GM18861 (cell line): ENCODE measurements at regions not wholly inside any gene's neighbourhood (a gene's known extent, or its start where the extent isn't known, plus 50 kb on each side); places are given as distances from the start of the nearest gene placed in this dataset.

Experiments used
- ATAC-seq: cut with Tn5 transposase; IDR thresholded peaks from one replicate; pipeline ENCODE4 v1.9.1; 2021; ENCODE audit not compliant: unreplicated experiment

DNA sequence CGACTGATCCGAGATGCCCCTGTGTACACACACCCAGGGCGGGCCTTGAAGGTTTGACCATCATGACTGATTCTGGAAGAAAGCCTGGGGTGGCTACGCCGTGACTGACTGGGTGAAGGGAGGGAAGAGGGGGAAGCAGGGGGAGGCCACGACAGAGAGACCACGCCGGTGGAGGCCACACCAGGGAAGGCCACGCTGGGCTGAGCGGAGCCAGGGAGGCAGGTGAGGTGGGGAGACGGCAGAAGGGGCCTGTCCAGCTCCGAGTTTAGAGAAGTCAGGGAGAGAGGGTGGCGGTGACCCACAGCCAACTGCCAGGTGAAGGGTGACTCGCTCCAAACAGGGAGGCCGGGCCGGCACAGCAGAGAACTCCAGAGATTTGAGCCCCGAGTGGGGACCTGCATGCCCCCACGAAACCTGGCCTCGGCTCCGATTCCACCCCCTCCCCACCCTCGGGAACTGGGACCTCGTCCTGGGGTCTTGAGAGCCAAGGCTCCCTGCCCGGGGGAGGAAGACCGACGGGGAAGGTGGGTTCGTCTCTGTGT is 102.6 kb downstream of the PTPRS start:
- ATAC-seq = no peak

DNA sequence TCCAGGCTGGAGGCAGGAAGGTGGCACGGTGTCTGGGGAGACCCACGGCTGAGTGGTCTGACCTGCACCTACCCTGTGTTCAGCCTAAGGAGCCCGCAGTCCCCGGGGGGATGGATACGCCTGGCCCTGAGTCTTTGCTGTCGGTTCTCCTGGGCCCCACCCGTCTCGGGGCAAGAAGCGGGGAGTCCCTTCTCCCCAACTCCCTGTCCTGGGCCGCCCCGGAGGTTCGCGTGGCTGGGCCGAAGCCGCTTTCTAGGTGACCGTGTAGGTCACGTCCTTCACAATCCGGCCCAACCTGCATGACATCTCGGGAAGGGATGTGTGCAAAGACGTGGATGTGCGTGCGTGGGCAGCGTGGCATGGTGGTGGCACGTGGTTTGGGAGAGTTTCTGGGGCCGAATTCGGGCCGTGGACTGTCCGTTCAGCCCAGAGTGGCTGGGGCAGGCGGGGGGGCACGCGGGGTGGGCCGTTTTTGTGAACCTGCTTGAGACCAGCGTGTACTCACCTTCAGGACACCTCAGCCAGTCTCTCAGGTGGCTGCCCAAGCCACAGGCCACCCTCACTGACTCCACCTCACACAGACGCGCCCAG is 103.3 kb downstream of the PTPRS start:
- no peak for ATAC-seq

DNA sequence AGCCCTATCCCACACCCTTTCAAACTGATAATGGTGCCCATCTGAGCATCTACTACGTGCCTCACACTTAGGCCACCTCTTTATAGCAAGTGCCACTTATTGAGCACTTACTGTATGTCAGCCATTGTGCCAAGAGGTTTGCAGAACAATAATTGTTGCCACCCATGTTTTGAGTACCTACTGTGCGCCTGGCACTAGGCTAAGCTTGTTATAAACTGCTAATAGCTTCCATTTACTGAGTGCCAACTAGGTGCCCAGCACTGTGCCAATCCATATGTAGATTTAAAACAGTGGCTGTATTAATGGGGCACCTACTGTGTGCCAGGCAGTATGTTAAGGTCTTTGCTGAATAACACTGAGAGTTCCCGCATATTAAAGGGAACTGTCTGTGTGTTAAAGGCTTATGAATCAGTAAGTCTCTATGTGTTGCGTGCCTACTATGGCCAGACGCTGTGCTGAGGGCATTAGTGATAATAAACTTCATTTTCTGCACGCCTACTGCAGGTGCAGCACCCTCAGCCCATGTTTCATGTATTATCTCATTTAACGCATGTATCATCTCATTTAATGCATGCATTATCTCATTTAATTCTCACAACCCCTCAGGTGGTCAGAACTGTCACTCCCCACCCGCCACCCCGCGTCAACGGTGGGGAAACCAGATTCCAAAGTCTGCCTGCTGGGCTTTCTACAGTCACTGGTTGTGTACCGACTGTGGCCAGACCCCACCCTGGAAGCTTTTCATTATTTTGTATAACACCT is 105.0 kb downstream of the PTPRS start:
- ATAC-seq = no peak

DNA sequence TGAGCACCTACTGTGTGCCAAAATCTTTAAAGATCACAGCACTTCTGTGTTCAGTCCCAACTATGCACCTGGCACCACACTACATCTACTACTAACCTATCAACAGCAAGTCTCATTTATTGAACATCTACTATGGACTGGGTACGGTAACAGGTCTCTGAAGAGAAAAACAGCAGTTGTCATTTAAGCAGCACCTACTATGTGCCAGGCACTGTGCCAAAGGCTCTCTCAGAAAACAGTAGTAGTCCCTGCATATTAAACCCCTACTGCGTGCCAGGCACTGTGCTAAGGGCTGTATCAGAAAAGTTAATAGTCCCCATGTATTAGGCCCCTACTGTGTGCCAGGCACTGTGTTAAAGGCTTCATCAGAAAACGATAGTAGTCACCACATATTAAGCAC is 106.2 kb downstream of the PTPRS start:
- no peak for ATAC-seq

DNA sequence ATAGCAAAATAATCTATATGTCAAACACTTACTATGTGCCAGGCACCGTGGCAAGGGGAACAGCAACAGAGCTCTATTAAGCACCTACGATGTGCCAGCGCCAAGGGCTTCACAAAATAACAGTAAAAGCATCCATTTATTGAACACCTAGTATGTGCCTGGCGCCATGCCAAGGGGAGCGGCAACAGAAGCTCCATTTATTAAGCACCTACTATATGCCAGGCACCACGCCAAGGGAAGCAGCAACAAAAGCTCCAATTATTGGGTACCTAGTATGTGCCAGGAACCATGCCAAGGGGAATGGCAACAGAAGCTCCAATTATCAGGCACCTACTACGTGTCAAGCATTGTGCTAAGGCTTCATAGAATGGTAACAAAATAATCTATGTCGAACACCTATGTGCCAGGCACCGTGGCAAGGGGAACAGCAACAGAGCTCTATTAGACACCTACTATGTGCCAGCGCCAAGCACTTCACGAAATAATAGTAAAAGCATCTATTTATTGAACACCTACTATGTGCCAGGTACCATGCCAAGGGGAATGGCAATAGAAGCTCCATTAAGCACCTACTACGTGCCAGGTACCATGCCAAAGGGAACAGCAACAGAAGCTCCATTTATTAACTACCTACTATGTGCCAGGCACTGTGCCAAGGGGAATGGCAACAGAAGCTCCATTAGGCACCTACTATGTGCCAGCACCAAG is 107.7 kb downstream of the PTPRS start:
- no peak for ATAC-seq

DNA sequence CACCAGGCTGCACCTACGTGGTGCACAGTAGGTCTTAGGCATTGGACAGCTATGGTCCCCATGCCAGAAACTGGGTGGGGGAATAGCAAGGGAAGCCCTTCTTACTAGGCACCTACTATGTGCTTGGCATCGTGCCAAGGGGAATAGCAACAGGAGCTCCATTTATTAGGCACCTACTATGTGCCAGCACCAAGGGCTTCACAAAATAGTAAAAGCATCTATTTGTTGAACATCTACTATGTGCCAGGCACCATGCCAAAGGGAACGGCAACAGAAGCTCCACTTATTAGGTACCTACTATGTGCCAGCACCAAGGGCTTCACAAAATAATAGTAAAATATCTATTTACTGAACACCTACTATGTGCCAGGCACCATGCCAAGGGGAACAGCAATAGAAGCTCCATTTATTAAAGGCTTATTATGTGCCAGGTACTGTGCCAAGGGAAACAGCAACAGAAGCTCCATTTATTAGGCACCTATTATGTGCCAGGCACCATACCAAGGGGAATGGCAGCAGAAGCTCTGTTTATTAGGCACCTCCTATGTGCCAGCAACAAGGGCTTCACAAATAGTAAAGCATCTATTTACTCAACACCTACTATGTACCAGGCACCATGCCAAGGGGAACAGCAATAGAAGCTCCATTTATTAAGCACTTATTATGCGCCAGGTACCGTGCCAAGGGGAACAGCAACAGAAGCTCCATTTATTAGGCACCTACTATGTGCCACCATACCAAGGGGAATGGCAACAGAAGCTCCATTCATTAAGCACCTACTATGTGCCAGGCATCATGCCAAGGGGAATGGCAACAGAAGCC is 108.5 kb downstream of the PTPRS start:
- ATAC-seq = no peak

DNA sequence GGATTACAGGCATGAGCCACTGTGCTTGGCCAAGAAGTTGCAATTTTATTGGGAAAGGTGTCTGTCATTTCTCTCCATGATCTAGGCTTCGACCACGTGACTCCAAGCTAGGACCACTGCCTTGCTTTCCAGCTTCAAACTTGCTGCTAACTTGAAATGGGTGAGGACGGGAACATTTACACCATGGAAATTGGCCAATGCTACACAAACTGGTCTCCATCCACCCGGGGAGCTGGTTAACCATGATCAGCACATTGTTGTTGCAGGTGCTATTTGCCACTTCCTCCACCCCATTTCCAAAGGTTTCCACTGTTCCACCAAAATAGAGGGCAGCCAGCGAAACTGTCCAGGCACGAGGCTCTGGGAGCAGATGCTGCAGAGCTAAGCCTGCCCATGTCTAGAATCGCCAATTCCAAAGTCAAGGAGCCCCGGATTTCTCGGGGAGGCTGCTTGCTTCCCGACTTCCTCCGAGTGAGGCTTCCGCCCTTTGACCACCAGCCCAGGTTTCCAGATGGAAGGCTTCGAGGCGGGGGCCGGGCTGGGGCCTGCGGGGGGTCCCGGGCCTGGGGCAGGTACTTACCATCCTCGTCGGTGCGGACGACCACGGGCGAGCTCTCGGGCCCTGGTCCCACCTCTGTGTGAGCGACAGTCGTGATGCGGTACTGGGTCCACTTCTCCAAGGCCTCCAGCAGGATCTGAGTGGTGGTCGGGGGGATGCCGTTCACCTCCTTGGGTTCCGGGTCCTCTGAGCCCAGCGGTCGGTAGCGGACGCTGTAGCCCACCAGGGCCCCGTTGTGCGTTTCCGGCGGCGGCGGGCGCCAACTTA is 109.7 kb downstream of the PTPRS start:
- no peak for ATAC-seq

DNA sequence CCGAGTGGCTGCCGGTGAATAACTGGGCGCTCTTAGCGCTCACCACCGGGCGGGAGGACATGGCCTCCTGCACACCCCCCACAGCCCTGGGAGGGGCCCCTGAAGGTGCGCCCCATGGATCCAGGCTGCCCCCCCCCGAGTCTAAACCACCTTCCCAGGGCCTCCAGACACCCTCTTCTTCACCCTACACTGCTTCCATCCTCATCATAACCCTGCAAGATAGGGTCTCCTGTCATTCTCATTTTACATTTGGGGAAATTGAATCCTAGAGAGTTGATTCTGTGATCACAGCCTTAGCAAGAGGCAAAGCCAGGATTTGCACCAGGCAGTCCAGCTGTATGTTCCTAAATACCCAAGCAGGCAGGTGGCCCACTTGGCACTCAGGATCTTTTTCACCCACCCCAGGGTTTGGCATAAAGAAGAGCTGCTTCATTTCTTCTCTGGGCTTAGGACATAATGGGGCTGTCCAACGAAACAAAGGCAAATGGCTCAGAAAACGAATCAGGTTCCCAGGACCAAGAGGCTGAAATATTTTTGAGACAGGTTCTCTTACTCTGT is 110.8 kb downstream of the PTPRS start:
- ATAC-seq = no peak

DNA sequence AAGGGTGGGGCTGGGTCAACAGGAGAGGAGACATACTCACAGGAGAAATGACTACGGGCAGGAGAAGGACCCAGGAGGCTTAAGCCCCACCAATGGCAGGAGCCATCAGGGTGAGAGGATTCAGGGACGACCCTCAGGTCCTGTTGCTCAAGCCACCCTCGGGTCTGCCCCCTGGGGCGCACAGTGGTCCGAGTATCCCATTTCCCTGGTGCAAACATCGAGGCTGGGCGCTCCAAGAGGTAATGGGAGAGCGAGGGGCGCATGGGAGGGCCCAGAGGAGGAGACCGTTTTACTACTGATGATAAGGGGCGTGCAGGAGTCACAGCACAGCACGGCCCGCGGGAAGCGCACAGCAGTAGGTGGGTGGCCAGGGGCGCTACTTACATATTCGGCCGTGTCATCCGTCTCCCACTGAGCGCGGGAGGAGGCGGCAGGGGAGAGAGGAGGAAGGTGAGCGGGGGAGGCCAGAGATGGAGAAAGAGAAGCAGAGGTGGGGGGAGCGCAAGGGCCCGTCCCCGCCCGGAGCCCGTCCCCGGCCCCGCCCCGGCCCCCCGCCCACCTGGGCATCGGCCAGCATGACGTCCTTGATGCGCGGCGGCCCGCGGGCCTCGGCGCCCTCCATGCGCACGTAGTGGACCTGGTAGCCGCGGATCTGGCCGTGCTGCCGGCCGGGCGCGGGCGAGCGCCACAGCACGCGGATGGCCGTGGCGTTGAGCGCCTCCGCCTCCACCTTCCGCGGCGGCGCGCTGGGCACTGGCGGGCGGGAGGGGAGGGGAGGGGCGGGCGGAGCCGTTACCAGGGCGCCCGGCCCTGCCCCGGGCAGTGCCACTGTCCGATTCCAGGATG is 111.5 kb downstream of the PTPRS start:
- no peak for ATAC-seq

DNA sequence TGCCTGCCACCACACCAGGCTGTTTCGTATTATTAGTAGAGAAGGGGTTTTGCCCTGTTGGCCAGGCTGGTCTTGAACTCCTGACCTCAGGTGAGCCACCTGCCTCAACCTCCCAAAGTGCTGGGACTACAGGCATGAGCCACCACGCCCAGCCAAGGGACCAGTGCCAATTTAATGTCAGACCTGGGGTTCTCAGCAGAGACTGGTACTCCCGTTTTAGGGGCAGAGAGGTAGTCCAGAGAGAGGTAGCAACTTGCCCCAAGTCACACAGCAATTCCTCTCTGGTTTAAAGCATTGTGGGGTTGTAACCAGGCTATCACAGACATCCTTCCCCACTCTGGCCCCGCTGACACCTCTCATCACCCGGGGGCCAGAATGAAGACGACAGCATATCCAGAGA is 112.1 kb downstream of the PTPRS start:
- ATAC-seq = no peak

DNA sequence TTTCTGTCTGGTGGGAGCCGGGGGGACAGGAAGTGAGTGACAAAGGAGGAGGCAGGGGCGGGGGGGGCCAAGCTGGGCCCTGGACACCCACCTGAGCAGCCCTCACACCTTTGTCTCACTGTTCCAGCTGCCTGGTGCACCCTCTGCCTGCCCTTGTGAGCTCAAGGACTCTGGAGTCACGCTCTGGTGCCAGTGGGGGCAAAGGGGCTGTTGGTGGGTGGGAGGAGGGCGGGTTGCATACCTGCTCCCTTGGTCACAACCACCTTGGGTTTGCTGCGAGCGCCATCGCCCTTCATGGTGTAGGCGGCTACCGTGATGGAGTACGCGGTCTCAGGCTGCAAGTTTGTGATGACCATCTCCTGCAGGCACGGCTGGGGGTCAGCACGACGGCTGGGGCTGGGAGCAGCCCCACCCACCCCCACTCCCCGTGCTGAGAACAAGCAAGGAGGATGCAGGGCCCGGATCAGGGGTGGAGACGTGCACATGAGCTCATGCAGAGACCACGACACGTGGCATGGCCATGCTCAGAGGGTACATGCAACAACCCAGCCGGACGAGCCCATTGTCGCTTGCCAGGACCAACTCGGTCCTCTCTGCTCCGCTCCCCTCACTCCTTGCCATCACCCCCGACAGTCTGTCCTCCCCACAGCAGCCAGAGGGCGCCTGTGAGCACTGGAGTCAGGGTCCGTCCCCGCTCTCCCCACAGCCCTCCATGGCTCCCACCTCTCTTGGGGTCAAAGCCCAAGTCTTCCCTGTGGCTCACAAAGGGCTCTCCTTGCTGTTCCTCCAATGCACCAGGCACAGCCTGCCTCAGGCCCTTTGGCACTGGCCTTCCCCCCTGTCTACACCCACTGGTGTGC is 114.9 kb downstream of the PTPRS start:
- no peak for ATAC-seq

DNA sequence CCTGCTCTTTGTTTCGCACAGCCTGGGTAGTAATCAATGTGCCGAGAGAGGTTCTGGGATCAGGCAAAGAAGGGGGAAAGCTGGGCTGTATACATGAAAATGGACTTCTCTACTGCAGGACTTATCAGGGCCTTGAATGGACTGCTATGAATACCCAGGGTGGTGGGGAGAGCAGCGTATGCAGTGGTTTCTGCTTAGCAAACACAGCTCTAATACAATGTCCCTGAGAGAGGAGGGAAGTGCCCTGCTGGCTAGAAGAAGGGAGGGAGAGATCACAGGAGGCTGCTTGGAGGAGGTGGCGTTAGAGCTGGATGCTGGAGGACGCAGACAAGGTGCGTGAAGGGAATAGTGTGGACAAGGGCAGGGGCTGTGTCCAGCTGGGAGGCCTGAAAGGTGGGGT is 116.1 kb downstream of the PTPRS start:
- ATAC-seq = no peak

DNA sequence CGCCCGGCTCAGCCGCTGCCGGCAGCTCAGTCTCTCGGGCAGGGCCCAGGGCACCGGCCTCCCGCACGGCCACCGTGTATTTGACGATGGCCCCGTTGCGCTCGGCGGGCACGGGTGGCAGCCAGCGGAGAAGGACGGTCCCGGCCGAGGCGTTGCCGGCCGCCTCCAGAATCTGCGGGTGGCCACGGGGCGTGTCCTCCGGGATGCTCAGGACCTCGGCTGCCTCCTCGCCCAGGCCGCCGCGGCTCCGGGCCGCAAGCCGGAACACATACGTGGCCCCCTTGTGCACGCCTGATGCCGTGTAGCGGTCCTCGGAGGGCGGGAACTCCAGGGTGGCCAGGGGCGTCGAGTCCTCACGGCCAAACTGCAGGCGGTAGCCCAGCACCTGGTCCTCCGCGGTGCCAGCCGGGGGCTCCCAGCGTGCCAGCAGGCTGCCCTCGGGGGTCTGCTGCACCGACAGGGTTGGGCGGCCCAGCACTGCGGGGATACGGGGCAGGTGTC is 117.7 kb downstream of the PTPRS start:
- ATAC-seq = no peak

DNA sequence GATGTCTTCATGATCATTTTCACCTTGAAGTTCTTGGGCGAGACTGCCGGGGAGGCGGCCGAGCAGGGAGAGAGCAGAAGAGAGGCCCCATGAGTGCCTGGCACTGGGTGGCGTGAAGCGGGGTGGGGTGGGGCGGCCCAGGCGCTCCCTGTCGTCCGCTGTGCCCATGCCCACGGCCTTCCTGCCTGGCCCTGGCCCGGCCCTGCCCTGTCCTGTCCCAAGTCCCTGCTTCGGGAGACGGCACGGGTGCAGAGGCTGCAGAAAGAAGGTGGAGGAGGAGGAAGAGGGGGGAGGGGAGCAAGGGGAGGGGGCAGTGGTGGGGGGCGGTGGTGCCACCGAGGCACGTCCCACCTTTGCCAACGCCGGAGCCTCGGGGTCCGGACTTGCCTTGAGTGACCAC is 118.4 kb downstream of the PTPRS start:
- no peak for ATAC-seq

DNA sequence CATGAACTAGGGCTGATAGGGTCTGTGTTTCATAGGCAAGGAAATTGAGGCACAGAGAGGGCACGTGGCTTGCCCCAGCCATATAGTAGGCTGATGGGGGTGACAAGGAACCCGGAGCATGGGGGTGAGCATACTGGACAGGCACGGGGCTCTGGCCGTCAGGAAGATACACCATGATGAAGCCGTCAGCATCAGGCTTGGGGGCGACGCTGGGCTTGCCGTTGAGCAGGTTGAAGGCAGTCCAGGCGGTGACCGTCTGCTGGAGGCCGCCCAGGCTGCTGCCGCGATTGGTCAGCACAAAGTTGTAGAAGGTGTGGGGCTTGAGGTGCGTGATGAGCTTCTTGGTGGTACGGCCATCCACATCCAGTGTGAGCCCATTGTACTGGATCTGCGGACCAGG is 119.7 kb downstream of the PTPRS start:
- ATAC-seq = no peak

DNA sequence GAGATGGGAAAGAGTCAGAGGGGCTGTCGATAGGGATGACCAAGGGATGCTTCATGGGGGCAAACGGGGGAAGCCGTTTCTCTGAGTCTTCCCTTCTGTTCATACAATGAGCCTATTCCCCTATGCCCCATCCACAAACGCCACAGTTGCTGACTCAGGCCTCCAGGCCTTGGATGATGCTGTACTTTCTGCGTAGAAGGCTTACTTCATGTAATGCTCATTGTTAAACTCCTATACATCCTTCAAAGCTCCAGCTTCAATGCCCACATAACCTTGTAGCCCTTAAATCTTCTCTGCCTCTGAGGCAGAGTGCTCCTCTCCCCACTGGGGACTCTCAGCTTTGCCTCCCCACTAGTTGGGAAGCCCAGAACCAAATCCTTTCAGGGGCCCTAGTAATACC is 120.3 kb downstream of the PTPRS start:
- no peak for ATAC-seq

DNA sequence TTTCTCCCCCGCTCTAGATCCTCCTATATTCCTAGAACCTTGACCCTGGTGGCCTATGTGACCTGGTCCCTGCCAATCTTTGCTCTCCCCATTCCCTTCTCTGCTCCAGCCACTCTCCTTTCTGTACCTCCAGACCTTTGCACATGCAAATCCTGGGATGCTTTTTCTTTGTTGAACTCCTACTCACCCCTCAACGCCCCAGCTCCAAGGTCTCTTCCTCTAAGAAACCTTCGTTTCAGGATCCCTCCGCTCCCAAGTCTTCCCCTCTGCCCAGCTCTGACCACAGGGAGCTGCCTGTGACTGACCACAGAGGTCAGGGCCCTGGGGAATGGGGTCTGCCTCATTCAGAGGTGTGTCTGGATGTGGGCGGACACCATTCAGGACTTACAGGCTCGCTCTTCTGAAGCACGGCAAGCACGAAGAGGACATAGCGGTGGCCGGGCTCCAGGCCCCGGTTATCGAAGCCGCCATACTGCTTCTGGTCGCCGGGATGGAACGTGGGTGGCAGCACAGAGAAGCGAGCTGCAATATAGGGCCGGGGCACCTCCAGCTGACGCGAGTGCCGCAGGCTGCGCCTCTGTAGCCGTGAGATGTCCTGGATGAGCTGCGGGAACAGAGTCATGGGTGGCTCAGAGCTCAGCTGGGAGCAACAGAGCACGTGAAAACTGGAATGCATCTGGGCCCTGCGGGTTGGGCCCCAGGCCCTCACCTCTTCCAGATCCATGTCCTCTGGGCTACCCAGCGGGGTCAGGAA is 120.9 kb downstream of the PTPRS start:
- ATAC-seq = no peak
